GM21786 (cell line): ENCODE measurements at regions not wholly inside any gene's neighbourhood (a gene's known extent, or its start where the extent isn't known, plus 50 kb on each side); places are given as distances from the start of the nearest gene placed in this dataset.
"Not testable (repeated sequence)": the region's sequence is repeated elsewhere in the genome, so short reads cannot be mapped to it uniquely, and the experiment has no call there.

ENCODE experiments used
- ATAC-seq: cut with Tn5 transposase; IDR thresholded peaks from one replicate; pipeline ENCODE4 v1.9.1; 2021; ENCODE audit not compliant: unreplicated experiment

DNA sequence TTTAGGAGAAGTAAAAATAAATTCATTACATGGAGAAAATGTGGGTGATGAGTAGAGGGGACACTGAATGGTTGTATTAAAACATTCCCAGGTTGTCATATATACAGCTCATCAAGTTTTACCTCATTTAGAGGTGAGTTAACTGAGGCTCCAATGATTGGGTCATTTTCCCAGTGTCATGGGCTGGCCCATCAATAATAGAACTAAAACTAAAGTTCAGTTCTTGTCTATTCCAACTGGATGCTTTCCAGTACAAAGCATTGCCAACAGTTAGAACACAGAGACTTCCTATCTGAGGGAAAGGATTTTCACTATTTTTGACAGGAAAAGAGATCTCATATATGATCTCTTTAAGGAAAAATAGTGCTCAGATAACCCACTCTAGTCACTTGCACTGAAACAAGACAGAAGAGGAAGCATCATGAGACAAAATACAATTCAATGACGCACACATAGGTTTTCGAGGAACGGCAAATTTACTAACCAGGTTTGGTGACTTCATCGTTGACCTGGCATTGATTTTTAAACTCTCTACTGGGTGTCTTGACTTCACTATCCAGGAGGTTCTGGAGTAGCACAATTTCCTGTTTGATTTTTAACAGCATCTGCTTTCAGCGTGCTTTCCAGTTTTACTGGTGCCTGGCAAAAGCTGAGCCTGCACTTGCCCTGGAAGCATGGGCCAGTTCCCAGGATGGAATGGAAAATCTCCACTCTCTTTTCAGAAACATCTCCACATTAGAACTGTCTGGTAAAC is 195.5 kb upstream of the FBXL4 start:
- ATAC-seq = no peak

DNA sequence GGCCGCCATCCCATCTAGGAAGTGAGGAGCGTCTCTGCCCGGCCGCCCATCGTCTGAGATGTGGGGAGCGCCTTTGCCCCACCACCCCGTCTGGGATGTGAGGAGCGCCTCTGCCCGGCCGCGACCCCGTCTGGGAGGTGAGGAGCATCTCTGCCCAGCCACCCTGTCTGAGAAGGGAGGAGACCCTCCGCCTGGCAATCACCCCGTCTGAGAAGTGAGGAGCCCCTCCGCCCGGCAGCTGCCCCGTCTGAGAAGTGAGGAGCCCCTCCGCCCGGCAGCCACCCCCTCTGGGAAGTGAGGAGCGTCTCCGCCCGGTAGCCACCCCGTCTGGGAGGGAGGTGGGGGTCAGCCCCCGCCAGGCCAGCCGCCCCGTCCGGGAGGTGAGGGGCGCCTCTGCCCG is 194.2 kb upstream of the FBXL4 start:
- not testable (repeated sequence) for ATAC-seq

DNA sequence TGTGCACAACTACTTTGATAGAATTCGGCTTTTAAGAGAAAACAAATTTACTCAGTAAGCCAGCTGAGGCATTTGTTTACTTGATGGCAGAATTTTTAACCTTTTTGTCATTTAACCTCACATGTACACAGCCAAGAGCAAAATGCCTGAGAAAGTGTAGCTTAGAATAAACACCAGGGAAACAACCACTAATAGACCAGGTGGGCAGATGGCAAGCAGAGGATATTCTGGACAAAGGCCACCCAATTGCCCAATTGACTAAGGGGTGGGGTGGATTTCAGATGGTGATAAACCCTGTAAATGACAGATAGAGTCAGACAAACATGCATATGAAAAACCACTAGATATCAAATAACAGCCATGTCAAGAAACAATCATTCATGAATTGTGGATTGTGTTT is 190.7 kb upstream of the FBXL4 start:
- no peak for ATAC-seq

DNA sequence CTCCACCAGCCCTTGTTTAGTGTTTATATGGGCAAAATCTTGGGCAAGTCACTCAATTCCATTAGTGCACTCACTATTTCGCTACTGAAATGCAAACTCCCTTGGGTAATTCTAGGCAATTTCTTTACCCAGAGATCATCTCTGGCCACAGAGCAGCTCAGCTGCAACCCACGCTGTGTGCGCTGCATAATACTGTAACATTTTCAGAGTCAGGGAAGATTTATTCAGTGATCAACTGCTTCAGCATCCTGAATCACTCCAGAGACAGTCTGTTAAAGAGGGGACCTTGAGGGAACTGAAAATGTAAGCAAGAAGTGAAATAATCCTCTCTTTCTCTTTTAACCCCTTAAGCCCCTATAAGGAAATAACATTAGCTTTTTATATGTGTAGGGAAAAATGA is 189.6 kb upstream of the FBXL4 start:
- no peak for ATAC-seq

DNA sequence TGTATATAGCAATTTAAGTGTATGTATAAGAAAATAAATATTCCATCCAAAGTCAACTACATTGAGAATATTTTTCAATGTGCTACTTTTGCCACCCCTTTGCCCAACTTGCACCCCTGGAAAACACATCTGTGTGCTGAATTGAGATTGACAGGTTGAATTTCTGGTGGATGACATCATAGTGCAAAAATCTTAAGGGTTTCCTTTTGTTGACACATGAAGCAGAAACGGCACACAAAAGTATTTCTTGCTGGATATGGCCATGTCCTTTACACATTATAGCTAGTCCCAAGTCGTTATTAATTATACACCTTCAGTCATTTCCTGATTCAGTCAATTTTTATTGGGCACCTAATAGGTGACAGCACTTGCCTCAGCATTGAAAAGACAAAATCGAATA is 188.7 kb upstream of the FBXL4 start:
- no peak for ATAC-seq

DNA sequence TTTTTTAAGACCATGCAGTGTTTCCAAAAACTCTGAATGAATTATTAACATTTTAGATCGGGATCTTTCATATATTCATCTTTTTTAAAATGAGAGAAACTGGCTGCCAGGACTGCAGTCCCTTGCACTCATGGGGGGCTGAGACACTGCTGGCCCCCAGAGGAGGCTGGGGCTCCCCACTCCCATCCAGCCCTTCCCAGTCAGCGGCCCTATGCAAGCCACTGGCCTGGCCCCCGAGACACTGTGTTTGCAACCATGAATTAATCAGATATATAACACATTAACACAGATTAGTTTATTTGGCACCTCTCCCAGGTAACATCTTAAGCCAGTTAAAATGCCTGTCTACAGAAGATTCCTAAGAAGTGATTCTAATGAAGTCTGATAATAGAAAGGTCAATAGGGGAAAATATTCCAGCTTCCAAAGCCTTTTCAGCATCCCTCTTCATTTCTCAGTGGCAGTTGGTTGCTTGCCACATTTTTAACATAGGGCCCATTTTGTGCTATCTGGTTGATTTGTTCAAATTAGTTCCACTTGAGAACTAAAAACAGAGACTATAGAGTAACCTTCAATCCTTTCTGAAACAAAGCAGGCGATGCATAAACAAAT is 184.4 kb upstream of the FBXL4 start:
- ATAC-seq = no peak

DNA sequence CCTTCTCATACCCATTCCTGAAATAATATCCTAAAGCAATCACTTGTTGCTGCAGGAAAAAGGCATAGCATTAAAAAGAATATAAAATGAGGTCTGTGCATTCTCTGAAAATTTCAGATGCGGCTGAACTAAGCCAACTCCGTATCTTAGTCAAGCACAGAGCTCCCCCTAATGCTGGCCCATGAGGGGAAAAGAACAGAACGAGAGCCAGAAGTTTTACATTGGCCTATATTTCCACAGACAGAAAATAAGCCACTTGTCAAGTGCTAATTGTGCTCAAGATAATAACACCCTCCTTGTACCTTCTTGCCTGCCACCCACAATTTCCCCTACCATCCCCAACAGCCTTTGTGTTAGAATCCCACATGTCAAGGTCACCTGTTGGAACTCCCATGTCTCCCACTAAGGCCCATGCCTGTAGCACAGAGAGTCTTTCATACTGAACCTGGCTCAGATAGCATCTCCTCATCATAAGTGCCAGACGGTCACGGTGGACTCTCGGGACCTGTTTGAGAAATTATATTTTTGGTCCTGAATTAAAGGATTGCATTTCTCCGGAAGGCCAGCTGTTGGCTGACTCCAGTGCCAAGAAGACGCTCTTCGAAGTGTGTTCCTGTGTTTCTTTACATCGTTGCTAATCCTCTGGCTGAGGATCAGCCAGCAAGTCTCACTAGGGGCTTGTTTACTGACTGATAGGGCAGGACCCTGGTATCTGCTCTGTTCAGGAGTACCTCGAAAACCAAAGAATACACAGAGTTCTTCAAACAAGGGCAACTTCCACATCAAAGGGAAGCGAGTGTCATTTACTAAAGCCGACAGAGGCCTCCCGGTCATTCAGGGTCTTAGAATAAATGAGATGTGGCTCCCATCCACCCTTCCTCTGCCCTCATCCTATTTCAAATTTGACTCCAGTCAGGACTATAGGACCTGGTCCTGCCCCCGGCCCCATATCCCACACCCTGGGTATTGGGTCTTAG is 183.4 kb upstream of the FBXL4 start:
- no peak for ATAC-seq

DNA sequence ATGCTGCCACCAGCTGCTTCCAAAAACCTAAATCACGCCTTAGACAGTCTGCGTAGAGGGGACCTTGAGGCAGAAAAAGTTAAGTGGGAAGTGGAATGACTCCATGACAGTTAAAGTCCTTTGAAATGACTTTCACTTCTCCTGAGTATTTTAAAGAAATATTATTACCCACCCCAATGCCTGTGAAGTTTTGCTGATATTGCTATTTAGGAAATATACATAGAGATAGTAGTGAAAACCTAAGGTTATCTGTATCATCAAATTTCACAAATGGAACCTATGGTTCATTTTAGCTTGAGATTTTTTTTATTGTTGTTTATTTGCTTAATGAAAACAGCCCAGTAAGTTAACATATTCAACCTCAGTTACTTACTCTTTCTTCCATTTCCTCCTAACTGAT is 182.1 kb upstream of the FBXL4 start:
- no peak for ATAC-seq

DNA sequence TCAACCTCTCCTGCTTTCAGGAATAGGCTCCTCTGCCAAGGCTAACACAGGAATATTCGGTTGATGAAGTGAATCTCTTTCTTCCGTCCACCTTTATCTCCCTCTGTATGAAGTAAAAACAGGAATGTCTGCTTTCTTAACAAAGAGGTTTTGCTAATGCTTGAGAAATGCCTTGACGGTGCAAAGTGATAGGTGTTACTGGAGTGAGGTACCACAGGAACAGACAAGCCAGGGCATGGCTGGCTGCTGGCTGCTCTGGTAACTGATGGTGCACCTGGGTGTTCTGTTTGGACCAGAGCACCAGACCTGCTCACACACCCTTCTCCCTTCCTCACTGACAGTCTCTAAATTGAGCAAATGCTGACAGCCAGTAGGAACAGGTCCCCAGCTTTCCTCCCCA is 174.0 kb upstream of the FBXL4 start:
- no peak for ATAC-seq

DNA sequence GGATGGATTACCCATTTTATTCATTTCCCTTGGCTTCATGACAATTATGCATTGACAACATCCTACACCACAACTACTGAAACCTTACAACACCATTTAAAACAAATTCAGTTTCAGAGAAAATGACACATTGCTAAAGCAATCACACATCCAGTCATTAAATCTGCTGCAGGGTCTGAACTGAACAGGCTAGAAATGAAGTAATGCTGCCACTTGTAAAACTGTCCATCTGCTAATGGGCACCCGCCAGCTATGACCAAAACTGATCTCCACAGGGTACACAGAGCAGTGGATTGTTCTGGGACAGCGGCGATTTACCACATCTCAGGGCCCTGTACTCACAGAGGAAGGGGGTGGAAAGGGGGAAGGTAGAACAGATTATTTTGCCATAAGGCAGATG is 172.9 kb upstream of the FBXL4 start:
- no peak for ATAC-seq

DNA sequence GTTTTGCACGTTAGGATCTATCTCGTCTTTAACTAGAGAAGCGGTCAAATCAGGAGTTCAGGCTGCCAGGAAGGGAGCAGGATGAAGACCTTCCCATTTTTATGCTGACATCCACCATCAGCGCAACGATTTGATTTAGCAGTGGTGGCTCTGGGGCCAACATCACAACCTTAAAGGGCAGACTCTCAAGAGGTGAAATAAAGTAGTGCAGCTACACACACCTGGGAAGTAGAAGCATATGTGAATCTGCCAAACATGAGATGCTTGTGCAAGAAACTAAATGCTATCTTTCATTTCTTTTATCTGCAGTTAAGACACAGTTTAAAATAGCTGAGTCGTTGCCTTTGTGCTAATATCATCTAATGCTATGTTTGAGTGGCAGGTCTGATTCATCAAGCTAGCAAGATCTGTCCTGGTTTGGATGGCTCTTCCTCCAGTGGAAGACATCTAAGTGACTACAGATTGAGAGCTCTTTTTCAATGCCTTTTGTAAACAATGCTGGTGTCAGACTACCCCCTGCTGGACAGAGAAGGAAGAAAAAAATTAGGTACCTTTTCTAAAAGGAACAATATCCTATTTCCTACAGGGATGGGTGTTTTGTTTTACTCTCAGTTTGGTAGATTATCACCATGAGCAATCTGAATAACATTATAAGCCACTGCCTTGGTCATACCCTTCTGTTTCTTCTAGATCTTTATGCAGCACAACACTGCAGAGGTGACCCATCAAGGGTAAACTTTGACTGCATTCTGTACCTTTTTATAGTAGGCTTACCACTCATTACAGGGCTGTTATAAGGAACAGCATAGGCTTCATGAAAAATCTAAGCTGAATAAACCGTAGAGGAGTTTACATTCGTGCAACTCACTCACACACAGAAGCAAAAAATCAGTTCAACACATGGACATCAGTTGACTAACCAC is 171.6 kb upstream of the FBXL4 start:
- peak; percentile 77 for ATAC-seq

DNA sequence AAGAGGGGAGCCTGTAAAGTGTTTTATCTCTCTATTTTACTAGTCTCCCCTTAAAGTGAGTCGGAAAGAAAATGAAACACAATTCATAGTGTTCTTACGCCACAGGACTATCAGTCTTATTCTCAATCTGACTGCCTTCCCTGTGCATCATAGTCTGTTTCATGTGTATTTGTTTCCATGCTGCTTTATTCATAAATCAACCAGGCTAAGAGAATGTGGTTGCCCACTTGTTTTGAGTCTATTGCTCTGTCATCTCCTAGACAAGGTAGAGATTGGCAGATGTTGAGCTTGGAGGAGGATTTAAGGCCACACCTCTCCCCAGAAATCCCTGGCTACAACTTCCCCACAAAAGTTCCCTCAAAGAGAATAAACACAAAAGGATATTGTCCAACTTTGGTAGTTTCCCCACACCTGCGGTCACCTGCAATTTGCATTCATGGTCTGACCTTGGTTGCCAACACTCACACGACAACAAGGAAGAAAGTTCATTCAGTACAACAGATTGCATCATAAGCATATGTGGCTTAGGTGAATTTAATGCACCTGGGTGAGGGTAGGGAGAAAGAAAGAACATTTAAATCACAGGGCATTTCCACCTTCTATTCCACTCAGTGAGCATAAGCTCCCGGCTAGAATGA is 167.1 kb upstream of the FBXL4 start:
- no peak for ATAC-seq

DNA sequence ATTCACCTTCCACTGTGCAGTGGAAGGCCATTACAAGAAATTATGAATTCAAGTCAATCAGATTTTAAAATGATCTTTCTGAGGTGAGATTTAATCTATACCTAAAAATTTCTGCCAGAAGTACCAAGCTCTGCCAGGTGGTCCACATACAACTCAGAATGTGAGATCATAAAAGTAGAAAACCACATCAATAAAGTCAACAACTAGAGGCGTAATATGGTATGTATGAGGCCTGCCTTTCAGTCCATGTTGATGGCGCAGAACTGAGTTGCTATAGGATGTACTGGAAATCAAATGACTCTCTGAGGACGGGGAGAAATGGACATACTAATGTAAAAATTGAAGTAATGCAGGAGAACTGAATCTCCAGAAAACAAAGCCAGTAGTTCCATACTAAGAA is 163.8 kb upstream of the FBXL4 start:
- no peak for ATAC-seq

DNA sequence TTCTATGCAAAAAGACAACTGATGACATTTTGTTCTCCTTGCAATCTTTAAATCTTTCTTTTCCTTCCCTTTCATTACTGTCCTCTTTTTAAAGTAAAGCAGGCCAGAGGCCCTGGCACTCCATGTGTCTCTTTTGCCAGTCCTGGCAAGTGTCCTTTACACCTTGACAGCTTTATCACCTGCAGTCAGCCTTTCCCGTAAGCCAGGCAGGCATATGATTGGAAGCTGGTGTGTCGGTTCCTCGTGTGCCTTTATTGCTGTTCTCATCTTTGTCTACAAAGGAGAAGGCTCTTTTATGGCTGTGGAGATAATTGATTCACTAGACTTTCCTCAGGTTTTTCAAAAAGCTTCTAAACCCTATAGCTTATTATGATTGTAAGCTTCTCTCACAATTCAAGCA is 162.3 kb upstream of the FBXL4 start:
- no peak for ATAC-seq

DNA sequence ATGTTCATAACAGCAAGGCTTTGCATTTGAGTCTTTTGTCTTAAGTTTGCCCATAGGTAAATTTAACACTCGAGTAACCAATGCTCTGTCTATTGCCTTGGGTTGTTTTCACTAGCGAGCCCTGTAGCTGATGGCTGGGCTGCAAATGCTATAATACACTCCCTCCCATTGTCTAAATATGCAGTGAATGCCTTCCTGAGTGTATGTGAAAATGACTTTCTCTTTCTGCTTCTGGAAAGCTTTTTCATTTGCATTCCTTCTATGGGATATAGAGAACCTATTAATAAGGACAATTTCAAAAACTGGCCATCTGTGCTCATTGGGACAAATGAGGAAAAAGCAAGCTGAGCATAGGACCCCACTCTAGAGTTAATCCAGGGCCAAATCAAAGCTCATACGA is 156.5 kb upstream of the FBXL4 start:
- ATAC-seq = no peak

DNA sequence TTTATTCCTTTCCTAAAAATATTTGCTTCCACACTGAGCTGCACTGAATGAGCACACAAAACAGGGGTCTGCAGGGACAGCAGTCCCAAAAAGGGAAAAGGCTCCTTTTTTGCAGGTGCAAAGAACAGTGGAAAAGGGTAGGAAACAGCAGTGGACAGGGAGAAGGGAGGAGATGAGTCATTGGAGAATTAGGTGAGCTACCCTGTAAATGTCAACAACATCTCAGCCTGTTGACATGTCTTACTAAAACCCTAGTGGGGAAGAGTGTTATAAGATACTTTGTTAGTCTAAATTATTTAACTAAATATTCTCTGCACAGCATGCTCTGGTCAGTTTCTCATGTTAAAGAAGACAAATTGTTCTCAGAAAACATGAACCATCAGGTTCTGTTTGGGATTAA is 151.5 kb upstream of the FBXL4 start:
- no peak for ATAC-seq

DNA sequence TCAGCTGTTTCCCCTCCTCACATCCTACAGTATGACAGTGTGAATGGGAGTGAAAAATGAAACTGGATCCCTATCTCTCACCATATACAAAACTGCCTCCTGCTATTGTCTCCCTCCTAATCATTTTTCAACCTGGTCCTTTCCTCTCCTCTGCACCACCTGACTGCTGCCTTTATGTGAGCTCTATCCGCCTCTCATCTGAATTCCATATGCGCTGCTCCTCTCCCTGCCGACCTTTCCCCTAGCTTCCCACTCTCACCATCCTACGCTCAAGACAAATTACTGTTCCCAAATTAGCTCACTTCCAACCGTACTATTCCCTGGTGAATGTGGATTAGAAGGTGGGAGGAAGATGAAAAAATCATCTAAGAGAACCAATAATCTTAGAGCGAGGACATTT is 148.4 kb upstream of the FBXL4 start:
- no peak for ATAC-seq

DNA sequence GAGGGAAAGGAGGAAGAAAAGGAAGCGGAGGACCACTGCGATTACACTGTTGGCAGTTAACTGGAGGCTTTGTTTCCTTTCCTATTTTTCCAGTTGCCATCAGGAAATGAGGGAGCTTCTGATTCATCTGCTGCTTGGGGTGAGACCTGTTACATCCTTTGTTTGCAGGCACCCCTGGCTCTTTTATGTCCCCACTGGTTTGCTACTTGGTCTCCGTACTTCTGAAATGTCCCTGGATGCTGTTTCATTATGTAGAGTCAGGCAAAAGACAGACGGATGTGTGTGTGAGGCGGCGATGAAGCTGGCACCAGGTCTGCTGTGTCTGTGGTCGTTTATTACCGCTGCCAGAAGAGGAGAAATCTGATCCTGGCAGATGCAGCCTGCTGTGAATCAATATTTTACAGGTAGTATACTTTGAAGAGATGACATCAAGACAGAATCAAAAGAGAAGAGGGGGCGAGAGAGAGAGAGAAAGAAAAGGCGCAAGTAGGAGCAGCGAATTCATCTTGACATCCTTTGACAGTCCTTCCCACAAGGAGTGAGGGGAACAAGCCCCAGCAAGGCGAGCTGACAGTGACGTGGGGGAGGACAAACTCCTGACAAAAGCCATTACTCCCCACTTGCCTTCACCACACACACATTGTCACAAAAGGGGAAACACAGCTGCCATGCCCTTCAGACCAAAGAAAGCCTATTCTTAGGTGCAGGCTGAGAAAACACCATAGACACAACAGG is 145.9 kb upstream of the FBXL4 start:
- no peak for ATAC-seq

DNA sequence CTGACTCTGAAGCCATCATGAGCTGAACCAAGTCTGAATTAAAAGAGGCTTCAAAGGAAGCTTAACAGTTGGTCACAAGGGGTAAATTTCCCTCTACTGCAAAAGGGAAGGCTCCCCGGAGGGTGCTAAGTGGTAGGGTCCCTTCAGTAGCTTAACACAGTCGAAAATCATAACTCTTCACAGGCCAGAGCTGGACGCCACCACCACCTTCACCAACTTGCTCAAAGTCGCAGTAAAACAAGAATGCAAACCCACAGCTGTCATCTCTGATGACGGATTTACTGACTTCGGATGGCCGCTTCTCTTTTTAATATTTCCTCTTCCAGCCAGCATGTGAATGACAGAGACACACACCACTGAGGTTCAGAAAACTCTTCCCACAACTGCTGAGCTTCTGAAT is 144.7 kb upstream of the FBXL4 start:
- peak; percentile 10 for ATAC-seq

DNA sequence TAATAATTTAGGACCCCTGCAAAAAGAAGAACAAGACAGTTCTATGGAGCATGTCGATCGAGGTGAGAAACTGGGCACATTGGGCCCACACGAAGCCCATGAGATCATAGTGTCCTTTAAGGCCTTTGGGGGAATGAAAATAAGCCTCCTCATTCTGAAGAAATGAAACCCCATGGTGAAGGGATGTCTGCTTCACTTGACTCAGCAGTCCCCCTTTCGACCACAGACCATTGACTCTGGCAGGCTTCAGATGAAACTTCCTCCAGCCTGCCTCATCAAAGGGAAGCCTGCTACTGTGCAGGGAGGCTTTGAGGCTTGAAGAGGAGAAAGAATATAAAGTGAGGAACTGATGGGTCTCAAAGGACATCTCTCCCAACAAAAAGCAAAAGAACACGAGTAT is 144.2 kb upstream of the FBXL4 start:
- peak; percentile 84 for ATAC-seq
